ENCODE measurements at regions not wholly inside any gene's neighbourhood (a gene's known extent, or its start where the extent isn't known, plus 50 kb on each side); places are given as distances from the start of the nearest gene placed in this dataset.

DNA sequence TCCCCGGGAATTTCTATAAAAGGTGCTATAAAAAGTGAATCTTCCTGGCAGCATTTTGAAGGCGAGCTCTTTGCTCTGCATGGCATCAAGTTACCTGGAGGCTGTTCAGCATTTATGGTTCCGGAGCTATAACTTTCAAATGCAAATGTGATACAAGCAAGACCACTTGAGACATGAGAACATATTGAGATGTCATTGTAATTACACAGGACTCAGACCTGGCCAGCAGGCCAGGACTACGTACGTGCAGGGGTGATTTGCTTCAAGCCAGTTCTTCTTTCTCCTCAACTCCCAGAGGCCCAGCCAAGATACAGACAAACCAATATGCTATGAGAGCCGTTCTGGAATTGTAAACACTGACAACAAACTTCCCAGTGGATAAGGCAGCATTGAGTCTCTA lies 227.4 kb upstream of the FAT3 start:
- TF ChIP-seq, protein P1, sequence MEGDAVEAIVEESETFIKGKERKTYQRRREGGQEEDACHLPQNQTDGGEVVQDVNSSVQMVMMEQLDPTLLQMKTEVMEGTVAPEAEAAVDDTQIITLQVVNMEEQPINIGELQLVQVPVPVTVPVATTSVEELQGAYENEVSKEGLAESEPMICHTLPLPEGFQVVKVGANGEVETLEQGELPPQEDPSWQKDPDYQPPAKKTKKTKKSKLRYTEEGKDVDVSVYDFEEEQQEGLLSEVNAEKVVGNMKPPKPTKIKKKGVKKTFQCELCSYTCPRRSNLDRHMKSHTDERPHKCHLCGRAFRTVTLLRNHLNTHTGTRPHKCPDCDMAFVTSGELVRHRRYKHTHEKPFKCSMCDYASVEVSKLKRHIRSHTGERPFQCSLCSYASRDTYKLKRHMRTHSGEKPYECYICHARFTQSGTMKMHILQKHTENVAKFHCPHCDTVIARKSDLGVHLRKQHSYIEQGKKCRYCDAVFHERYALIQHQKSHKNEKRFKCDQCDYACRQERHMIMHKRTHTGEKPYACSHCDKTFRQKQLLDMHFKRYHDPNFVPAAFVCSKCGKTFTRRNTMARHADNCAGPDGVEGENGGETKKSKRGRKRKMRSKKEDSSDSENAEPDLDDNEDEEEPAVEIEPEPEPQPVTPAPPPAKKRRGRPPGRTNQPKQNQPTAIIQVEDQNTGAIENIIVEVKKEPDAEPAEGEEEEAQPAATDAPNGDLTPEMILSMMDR (IDR thresholded peaks at IDR 0.05), result no peak
- TF ChIP-seq SIN3A (IDR thresholded peaks at IDR 0.05; ENCODE audit: borderline replicate concordance, insufficient read depth, low read depth, low read length) (no peak), TCF7L2 (IDR thresholded peaks at IDR 0.05; ENCODE audit: low read depth, low read length) (no peak)
- TF ChIP-seq, protein P2, sequence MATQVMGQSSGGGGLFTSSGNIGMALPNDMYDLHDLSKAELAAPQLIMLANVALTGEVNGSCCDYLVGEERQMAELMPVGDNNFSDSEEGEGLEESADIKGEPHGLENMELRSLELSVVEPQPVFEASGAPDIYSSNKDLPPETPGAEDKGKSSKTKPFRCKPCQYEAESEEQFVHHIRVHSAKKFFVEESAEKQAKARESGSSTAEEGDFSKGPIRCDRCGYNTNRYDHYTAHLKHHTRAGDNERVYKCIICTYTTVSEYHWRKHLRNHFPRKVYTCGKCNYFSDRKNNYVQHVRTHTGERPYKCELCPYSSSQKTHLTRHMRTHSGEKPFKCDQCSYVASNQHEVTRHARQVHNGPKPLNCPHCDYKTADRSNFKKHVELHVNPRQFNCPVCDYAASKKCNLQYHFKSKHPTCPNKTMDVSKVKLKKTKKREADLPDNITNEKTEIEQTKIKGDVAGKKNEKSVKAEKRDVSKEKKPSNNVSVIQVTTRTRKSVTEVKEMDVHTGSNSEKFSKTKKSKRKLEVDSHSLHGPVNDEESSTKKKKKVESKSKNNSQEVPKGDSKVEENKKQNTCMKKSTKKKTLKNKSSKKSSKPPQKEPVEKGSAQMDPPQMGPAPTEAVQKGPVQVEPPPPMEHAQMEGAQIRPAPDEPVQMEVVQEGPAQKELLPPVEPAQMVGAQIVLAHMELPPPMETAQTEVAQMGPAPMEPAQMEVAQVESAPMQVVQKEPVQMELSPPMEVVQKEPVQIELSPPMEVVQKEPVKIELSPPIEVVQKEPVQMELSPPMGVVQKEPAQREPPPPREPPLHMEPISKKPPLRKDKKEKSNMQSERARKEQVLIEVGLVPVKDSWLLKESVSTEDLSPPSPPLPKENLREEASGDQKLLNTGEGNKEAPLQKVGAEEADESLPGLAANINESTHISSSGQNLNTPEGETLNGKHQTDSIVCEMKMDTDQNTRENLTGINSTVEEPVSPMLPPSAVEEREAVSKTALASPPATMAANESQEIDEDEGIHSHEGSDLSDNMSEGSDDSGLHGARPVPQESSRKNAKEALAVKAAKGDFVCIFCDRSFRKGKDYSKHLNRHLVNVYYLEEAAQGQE (IDR thresholded peaks at IDR 0.05; ENCODE audit: insufficient read depth in 1 of 2, low read depth in 2 of 2, low read length in 1 of 2), result no peak
